Breast epithelium (tissue), 4 donors: ENCODE measurements at regions not wholly inside any gene's neighbourhood (a gene's known extent, or its start where the extent isn't known, plus 50 kb on each side); places are given as distances from the start of the nearest gene placed in this dataset.

ENCODE experiments used
- DNase-seq, 2 donors: peaks; one replicate each; pipeline ENCODE4 v3.0.0-alpha.2; 2019; ENCODE audit warnings: low spot score in 2 of 2
- H3K27ac ChIP-seq, 2 donors: fragments of 200-600 bp; sonication (generic) in 1 of 2; one replicate each; pipeline ENCODE4 v1.5.1; 2016 to 2019; ENCODE audit warnings: mild to moderate bottlenecking in 1 of 2
- H3K27me3 ChIP-seq, 2 donors: fragments of 200-600 bp; sonication (generic) in 1 of 2; one replicate each; pipeline versions ENCODE4 v1.5.1 to v1.6.0; 2017 to 2019; ENCODE audit warnings: control low read depth in 1 of 2, mild to moderate bottlenecking in 1 of 2
- H3K36me3 ChIP-seq: fragments of 200-600 bp; one replicate; pipeline ENCODE4 v1.5.1; 2019
- H3K4me1 ChIP-seq, 2 donors: fragments of 200-600 bp; sonication (generic); one replicate each; pipeline ENCODE4 v1.5.1; 2016 to 2019; ENCODE audit warnings: control low read depth in 1 of 2
- H3K4me3 ChIP-seq, 3 donors: fragments of 200-600 bp; sonication (generic); 1 replicate in 2 of 3; 2 replicates in 1 of 3; pipeline ENCODE4 v1.5.1; 2016 to 2019; ENCODE audit warnings: mild to moderate bottlenecking in 3 of 3, moderate library complexity in 2 of 3
- H3K9me3 ChIP-seq, 2 donors: fragments of 200-600 bp; sonication (generic) in 1 of 2; one replicate each; pipeline ENCODE4 v1.5.1; 2016 to 2019; ENCODE audit warnings: control low read depth in 1 of 2
- POLR2A ChIP-seq: fragments of 450-650 bp; IDR thresholded peaks from one replicate; pipeline ENCODE4 v1.6.1; 2016; ENCODE audit warnings: antibody characterized with exemption, mild to moderate bottlenecking, moderate library complexity
- POLR2AphosphoS5 ChIP-seq, 3 donors: sonication (generic); formaldehyde crosslinking; IDR thresholded peaks; one replicate each; pipeline ENCODE4 v1.6.1; 2017; ENCODE audit warnings: antibody characterized with exemption in 3 of 3
- intact Hi-C: fragments of 100-400 bp; cut with DNase I; formaldehyde crosslinking; loops from one replicate; pipeline ENCODE4 v1.15.1; 2023; ENCODE audit warnings: low total_unique reads
- TF ChIP-seq, protein P1 (sequence below), 3 donors: fragments of 450-650 bp; IDR thresholded peaks; one replicate each; pipeline ENCODE4 v1.5.1; 2016 to 2017; ENCODE audit warnings: antibody characterized with exemption in 3 of 3, mild to moderate bottlenecking in 3 of 3, moderate library complexity in 3 of 3

GRCh38 chr9:7236186-7236585 is 478.4 kb downstream of the KDM4C start:
- H3K27ac ChIP-seq, result no peak overlapping the region

DNA sequence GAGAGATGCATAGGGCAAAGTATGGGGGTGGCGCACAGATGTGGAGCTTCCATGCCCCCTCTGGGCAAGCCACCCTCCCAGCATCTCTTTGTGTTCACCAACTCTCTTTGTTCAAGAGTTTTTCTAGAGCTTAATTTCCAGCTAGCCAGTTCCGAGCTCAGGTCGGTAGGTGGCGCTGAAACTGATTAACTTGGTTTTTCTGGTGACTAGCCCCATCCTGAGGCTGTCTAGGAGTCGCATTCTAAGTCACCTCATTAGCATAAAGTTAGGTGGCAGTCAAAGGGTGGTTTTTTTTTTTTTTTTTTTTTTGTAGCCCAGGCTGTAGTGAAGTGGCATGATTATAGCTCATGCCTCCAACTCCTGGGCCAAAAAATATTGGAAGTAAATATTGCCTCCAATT is 476.4 kb downstream of the KDM4C start:
- no peaks in the 10 kb centered on the region for H3K4me1 ChIP-seq
- DNase-seq, result no peak
- no peak overlapping the region for H3K4me3 ChIP-seq
- intact Hi-C loops, result no loop called here
- H3K9me3 ChIP-seq, result no peaks in the 10 kb centered on the region
- peaks cover 0 to 6% of the 10 kb centered on the region in 2 donors for H3K27me3 ChIP-seq
- no peaks in the 10 kb centered on the region for H3K36me3 ChIP-seq
- TF ChIP-seq POLR2A, result no peak
- TF ChIP-seq, protein P1, sequence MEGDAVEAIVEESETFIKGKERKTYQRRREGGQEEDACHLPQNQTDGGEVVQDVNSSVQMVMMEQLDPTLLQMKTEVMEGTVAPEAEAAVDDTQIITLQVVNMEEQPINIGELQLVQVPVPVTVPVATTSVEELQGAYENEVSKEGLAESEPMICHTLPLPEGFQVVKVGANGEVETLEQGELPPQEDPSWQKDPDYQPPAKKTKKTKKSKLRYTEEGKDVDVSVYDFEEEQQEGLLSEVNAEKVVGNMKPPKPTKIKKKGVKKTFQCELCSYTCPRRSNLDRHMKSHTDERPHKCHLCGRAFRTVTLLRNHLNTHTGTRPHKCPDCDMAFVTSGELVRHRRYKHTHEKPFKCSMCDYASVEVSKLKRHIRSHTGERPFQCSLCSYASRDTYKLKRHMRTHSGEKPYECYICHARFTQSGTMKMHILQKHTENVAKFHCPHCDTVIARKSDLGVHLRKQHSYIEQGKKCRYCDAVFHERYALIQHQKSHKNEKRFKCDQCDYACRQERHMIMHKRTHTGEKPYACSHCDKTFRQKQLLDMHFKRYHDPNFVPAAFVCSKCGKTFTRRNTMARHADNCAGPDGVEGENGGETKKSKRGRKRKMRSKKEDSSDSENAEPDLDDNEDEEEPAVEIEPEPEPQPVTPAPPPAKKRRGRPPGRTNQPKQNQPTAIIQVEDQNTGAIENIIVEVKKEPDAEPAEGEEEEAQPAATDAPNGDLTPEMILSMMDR (IDR thresholded peaks at IDR 0.05), result no peak
- TF ChIP-seq POLR2AphosphoS5 (IDR thresholded peaks at IDR 0.05), result no peak
- no peak overlapping the region for H3K27ac ChIP-seq

More at GRCh38 chr9:7236186-7236585, 478.4 kb downstream of the KDM4C start:
- H3K4me1 ChIP-seq, result no peaks in the 10 kb centered on the region
- intact Hi-C loops, result no loop called here
- no peaks in the 10 kb centered on the region for H3K36me3 ChIP-seq
- no peaks in the 10 kb centered on the region for H3K27me3 ChIP-seq
- DNase-seq, result no peak
- no peak overlapping the region for H3K4me3 ChIP-seq
- TF ChIP-seq POLR2AphosphoS5 (IDR thresholded peaks at IDR 0.05), result no peak
- TF ChIP-seq, protein P1 (IDR thresholded peaks at IDR 0.05), result no peak
- no peak for TF ChIP-seq POLR2A
- H3K9me3 ChIP-seq, result peaks cover 0 to 9% of the 10 kb centered on the region in 2 donors

DNA sequence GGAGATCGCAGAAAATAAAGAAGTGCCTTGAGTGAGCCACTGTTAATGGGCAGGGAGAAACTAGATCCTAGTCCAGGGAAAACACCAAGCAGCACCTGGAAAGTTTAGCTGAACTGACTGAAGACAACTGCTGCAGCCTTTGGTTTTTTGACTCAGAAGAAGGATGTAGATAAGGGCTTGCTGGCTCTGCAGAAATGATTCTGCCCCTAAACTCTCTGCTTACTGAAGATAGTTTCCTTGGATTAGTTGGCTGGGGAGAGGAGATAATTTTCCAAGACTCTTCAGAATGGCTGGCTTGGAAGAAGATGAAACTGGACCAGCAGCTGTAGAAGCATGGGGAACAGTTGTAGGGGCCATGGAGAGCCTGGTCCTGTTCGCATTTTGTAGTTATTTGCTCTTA is 471.8 kb downstream of the KDM4C start:
- no peak overlapping the region for H3K27ac ChIP-seq
- TF ChIP-seq, protein P1 (IDR thresholded peaks at IDR 0.05), result no peak
- TF ChIP-seq POLR2AphosphoS5 (IDR thresholded peaks at IDR 0.05), result no peak
- TF ChIP-seq POLR2A, result no peak
- no peak overlapping the region for H3K4me3 ChIP-seq
- no peaks in the 10 kb centered on the region for H3K9me3 ChIP-seq
- H3K36me3 ChIP-seq, result no peaks in the 10 kb centered on the region
- DNase-seq, result no peak
- intact Hi-C loops, result no loop called here
- H3K27me3 ChIP-seq, result peaks cover 0 to 20% of the 10 kb centered on the region in 2 donors
- no peaks in the 10 kb centered on the region for H3K4me1 ChIP-seq

GRCh38 chr9:7228726-7229125 is 471.0 kb downstream of the KDM4C start:
- no peaks in the 10 kb centered on the region for H3K9me3 ChIP-seq
- TF ChIP-seq POLR2AphosphoS5 (IDR thresholded peaks at IDR 0.05) (no peak), POLR2A (no peak)
- TF ChIP-seq, protein P1 (IDR thresholded peaks at IDR 0.05), result no peak
- DNase-seq, result no peak
- intact Hi-C loops, result no loop called here
- no peaks in the 10 kb centered on the region for H3K4me1 ChIP-seq
- peaks cover 0 to 20% of the 10 kb centered on the region in 2 donors for H3K27me3 ChIP-seq
- no peak overlapping the region for H3K27ac ChIP-seq
- H3K4me3 ChIP-seq, result no peak overlapping the region
- H3K36me3 ChIP-seq, result no peaks in the 10 kb centered on the region

GRCh38 chr9:7227951-7228350 is 470.2 kb downstream of the KDM4C start:
- TF ChIP-seq, protein P1 (IDR thresholded peaks at IDR 0.05), result no peak
- TF ChIP-seq POLR2AphosphoS5 (IDR thresholded peaks at IDR 0.05) (no peak), POLR2A (no peak)
- H3K4me3 ChIP-seq, result no peak overlapping the region
- H3K4me1 ChIP-seq, result no peaks in the 10 kb centered on the region
- DNase-seq, result no peak
- no peaks in the 10 kb centered on the region for H3K9me3 ChIP-seq
- H3K36me3 ChIP-seq, result no peaks in the 10 kb centered on the region
- intact Hi-C loops, result no loop called here
- no peak overlapping the region for H3K27ac ChIP-seq
- peaks cover 0 to 20% of the 10 kb centered on the region in 2 donors for H3K27me3 ChIP-seq
